WTC11 (cell line): ENCODE measurements at regions not wholly inside any gene's neighbourhood (a gene's known extent, or its start where the extent isn't known, plus 50 kb on each side); places are given as distances from the start of the nearest gene placed in this dataset.

ENCODE experiments used
- ATAC-seq: fragments of 200-7000 bp; cut with Tn5 transposase; 2 replicates; pipeline ENCODE4 v1.10.0; 2021; ENCODE audit warnings: mild to moderate bottlenecking, moderate library complexity
- CTCF ChIA-PET: fragments of 300-600 bp; sonication (Branson Sonifier 250); formaldehyde crosslinking; loops from one replicate; lab custom pipeline; 2021; ENCODE audit warnings: antibody characterized with exemption; lab: Charles Lee
- POLR2A ChIA-PET: fragments of 350-600 bp; sonication (Branson Sonifier 250); formaldehyde crosslinking; loops from one replicate; lab custom pipeline; 2021; ENCODE audit warnings: antibody characterized with exemption; lab: Charles Lee
- DNase-seq: peaks from one replicate; pipeline ENCODE4 v3.0.0; 2021; ENCODE audit warnings: low spot score
- H3K27ac Mint-ChIP-seq: 2 replicates; pipeline ENCODE4 v1.8.0; 2021; ENCODE audit warnings: mixed read lengths
- H3K27me3 Mint-ChIP-seq: 2 replicates; pipeline ENCODE4 v1.8.0; 2021; ENCODE audit warnings: low read depth, mild to moderate bottlenecking, moderate library complexity, mixed read lengths
- H3K36me3 Mint-ChIP-seq: 2 replicates; pipeline ENCODE4 v1.8.0; 2021; ENCODE audit warnings: mixed read lengths
- H3K4me1 Mint-ChIP-seq: 2 replicates; pipeline ENCODE4 v1.8.0; 2022; ENCODE audit warnings: mixed read lengths
- H3K4me3 Mint-ChIP-seq: 2 replicates; pipeline ENCODE4 v1.8.0; 2021; ENCODE audit warnings: mild to moderate bottlenecking, moderate library complexity, mixed read lengths
- H3K9me3 Mint-ChIP-seq: 2 replicates; pipeline ENCODE4 v1.8.0; 2021; ENCODE audit warnings: mixed read lengths
- ATF1 ChIP-seq: sonication (generic); formaldehyde crosslinking; IDR thresholded peaks from 2 replicates; pipeline ENCODE4 v1.8.1; 2023; ENCODE audit warnings: mild to moderate bottlenecking, moderate library complexity, missing genetic modification reagents
- ATF2 ChIP-seq: sonication (generic); formaldehyde crosslinking; IDR thresholded peaks from 2 replicates; pipeline ENCODE4 v1.8.1; 2022; ENCODE audit warnings: low read depth, missing genetic modification reagents, borderline replicate concordance
- ATF6 ChIP-seq: sonication (generic); formaldehyde crosslinking; IDR thresholded peaks from 2 replicates; pipeline ENCODE4 v1.8.1; 2023; ENCODE audit warnings: mild to moderate bottlenecking, missing genetic modification reagents
- CREB1 ChIP-seq: sonication (generic); formaldehyde crosslinking; IDR thresholded peaks from 2 replicates; pipeline ENCODE4 v1.8.0; 2023; ENCODE audit warnings: mild to moderate bottlenecking, missing genetic modification reagents
- E2F4 ChIP-seq: sonication (generic); formaldehyde crosslinking; IDR thresholded peaks from 2 replicates; pipeline ENCODE4 v1.8.1; 2022; ENCODE audit warnings: low read depth, mild to moderate bottlenecking, moderate library complexity, missing genetic modification reagents, borderline replicate concordance
- ESRRA ChIP-seq: sonication (generic); formaldehyde crosslinking; IDR thresholded peaks from 2 replicates; pipeline ENCODE4 v1.8.1; 2022; ENCODE audit warnings: mild to moderate bottlenecking, missing genetic modification reagents, borderline replicate concordance
- HMGXB4 ChIP-seq: sonication (generic); formaldehyde crosslinking; IDR thresholded peaks from 2 replicates; pipeline ENCODE4 v1.8.1; 2023; ENCODE audit warnings: mild to moderate bottlenecking, moderate library complexity, missing genetic modification reagents
- IRF1 ChIP-seq: sonication (generic); formaldehyde crosslinking; IDR thresholded peaks from 2 replicates; pipeline ENCODE4 v1.8.0; 2023; ENCODE audit warnings: missing genetic modification reagents
- KAT7 ChIP-seq: sonication (generic); formaldehyde crosslinking; IDR thresholded peaks from 2 replicates; pipeline ENCODE4 v1.8.1; 2023; ENCODE audit warnings: missing genetic modification reagents, mild to moderate bottlenecking, borderline replicate concordance
- OVOL2 ChIP-seq: fragments of 250-450 bp; sonication (Bioruptor Pico); IDR thresholded peaks from 2 replicates; pipeline ENCODE4 v1.9.0; 2021; ENCODE audit warnings: mild to moderate bottlenecking, borderline replicate concordance
- SMAD3 ChIP-seq: sonication (generic); formaldehyde crosslinking; IDR thresholded peaks from 2 replicates; pipeline ENCODE4 v1.8.0; 2022; ENCODE audit warnings: missing genetic modification reagents, mild to moderate bottlenecking, borderline replicate concordance
- TCF7 ChIP-seq: sonication (generic); formaldehyde crosslinking; IDR thresholded peaks from 2 replicates; pipeline ENCODE4 v1.8.0; 2022; ENCODE audit warnings: mild to moderate bottlenecking, low read depth, missing genetic modification reagents, moderate library complexity
- TP53 ChIP-seq: sonication (generic); formaldehyde crosslinking; IDR thresholded peaks from 2 replicates; pipeline ENCODE4 v1.8.1; 2023; ENCODE audit warnings: mild to moderate bottlenecking, missing genetic modification reagents
- ZBTB43 ChIP-seq: sonication (generic); formaldehyde crosslinking; IDR thresholded peaks from 2 replicates; pipeline ENCODE4 v1.8.1; 2023; ENCODE audit warnings: mild to moderate bottlenecking, missing genetic modification reagents

- no peaks in the 10 kb centered on the region; the same call in 1 of the 2 replicates for H3K27me3 Mint-ChIP-seq
- ATAC-seq (no peak), DNase-seq (no peak)
- peaks cover 8% of the 10 kb centered on the region; the same call in 1 of the 2 replicates for H3K9me3 Mint-ChIP-seq
- TF ChIP-seq E2F4 (CRISPR knock-in tag) (no peak), OVOL2 (CRISPR knock-in tag) (no peak), ATF1 (CRISPR knock-in tag) (no peak), HMGXB4 (CRISPR knock-in tag) (no peak), TCF7 (CRISPR knock-in tag) (no peak)
- H3K4me1 Mint-ChIP-seq, result no peaks in the 10 kb centered on the region
- H3K27ac Mint-ChIP-seq, result no peak overlapping the region
- H3K4me3 Mint-ChIP-seq, result no peak overlapping the region
- ChIA-PET POLR2A (no interaction called here), CTCF (no interaction called here)
- no peaks in the 10 kb centered on the region for H3K36me3 Mint-ChIP-seq
Measured at GRCh38 chr17:33628500-33629346, 335.6 kb upstream of the ASIC2 start.

- CTCF ChIA-PET, result interaction anchor here (1.1 to 1.6 kb wide), 3 partner anchors 18 to 111 kb away, joined by 3 to 7 read pairs (median 4); no protein-coding TSS in a partner anchor
- no peak for DNase-seq
Measured at GRCh38 chr17:33633446-33633845, 340.4 kb upstream of the ASIC2 start.

More at GRCh38 chr17:33633446-33633845, 340.4 kb upstream of the ASIC2 start:
- POLR2A ChIA-PET, result interaction anchor here (0.5 kb wide), 1 partner anchor 32 kb away, joined by 3 read pairs; no protein-coding TSS in a partner anchor
- peaks cover 8% of the 10 kb centered on the region for H3K27me3 Mint-ChIP-seq
- no peak overlapping the region for H3K4me3 Mint-ChIP-seq
- no peak for ATAC-seq
- peaks cover 23% of the 10 kb centered on the region for H3K9me3 Mint-ChIP-seq
- peaks cover 14% of the 10 kb centered on the region for H3K36me3 Mint-ChIP-seq
- TF ChIP-seq ZBTB43 (CRISPR knock-in tag) (no peak), KAT7 (CRISPR knock-in tag) (no peak), ATF6 (CRISPR knock-in tag) (no peak), OVOL2 (CRISPR knock-in tag) (no peak), SMAD3 (CRISPR knock-in tag) (no peak), TP53 (CRISPR knock-in tag) (no peak), ESRRA (CRISPR knock-in tag) (no peak), CREB1 (CRISPR knock-in tag) (no peak), ATF2 (no peak), IRF1 (no peak)
- TF ChIP-seq, all 79 proteins: peak for 0
- Mint-ChIP-seq H3K4me1 (no peaks in the 10 kb centered on the region), H3K27ac (no peak overlapping the region)
